T-helper 17 cell (primary cell): ENCODE measurements at regions not wholly inside any gene's neighbourhood (a gene's known extent, or its start where the extent isn't known, plus 50 kb on each side); places are given as distances from the start of the nearest gene placed in this dataset.
"Not testable (repeated sequence)": the region's sequence is repeated elsewhere in the genome, so short reads cannot be mapped to it uniquely, and the experiment has no call there.

ENCODE experiments used
- ATAC-seq: fragments of 150-1000 bp; cut with Tn5 transposase; 2 replicates; pipeline ENCODE4 v1.10.0; 2021; ENCODE audit warnings: mild to moderate bottlenecking, moderate library complexity
- DNase-seq, 3 donors: peaks; one replicate each; pipeline versions ENCODE4 v3.0.0 to v3.0.0-alpha.2; 2020 to 2021
- H3K9me3 ChIP-seq: one replicate; pipeline ENCODE4 v1.7.0; 2013; ENCODE audit warnings: low read length, mild to moderate bottlenecking; ENCODE audit not compliant: control insufficient read depth, poor library complexity, severe bottlenecking
- H3K27ac Mint-ChIP-seq: one replicate; pipeline ENCODE4 v1.8.0; 2022; ENCODE audit warnings: mild to moderate bottlenecking, moderate library complexity, mixed read lengths
- H3K27me3 Mint-ChIP-seq: one replicate; pipeline ENCODE4 v1.8.0; 2022; ENCODE audit warnings: mixed read lengths
- H3K36me3 Mint-ChIP-seq: one replicate; pipeline ENCODE4 v1.8.0; 2022; ENCODE audit warnings: low read depth, mixed read lengths
- H3K4me1 Mint-ChIP-seq: one replicate; pipeline ENCODE4 v1.8.0; 2022; ENCODE audit warnings: mild to moderate bottlenecking, mixed read lengths
- H3K4me3 Mint-ChIP-seq: one replicate; pipeline ENCODE4 v1.8.0; 2022; ENCODE audit warnings: mild to moderate bottlenecking, moderate library complexity, mixed read lengths

GRCh38 chr15:20265710-20266109, 275.9 kb downstream of the GOLGA6L6 start:
- not testable (repeated sequence) for H3K4me1 Mint-ChIP-seq

GRCh38 chr15:20261321-20262280, 280.0 kb downstream of the GOLGA6L6 start:
- H3K9me3 ChIP-seq, H3K4me3 Mint-ChIP-seq, H3K27ac Mint-ChIP-seq, DNase-seq, H3K4me1 Mint-ChIP-seq, H3K36me3 Mint-ChIP-seq, H3K27me3 Mint-ChIP-seq, ATAC-seq: not testable (repeated sequence)

More at GRCh38 chr15:20265710-20266109, 275.9 kb downstream of the GOLGA6L6 start:
- not testable (repeated sequence) for H3K27me3 Mint-ChIP-seq, H3K4me3 Mint-ChIP-seq, H3K36me3 Mint-ChIP-seq, DNase-seq, ATAC-seq, H3K27ac Mint-ChIP-seq, H3K9me3 ChIP-seq

- not testable (repeated sequence) for H3K27ac Mint-ChIP-seq, H3K36me3 Mint-ChIP-seq, H3K9me3 ChIP-seq, DNase-seq, H3K4me1 Mint-ChIP-seq, H3K27me3 Mint-ChIP-seq, ATAC-seq, H3K4me3 Mint-ChIP-seq
These were observed 280.9 kb downstream of the GOLGA6L6 start for GRCh38 chr15:20260650-20261049.

GRCh38 chr15:20259559-20260190, 281.9 kb downstream of the GOLGA6L6 start:
- not testable (repeated sequence) for ATAC-seq, DNase-seq, H3K27ac Mint-ChIP-seq, H3K27me3 Mint-ChIP-seq, H3K9me3 ChIP-seq, H3K36me3 Mint-ChIP-seq, H3K4me1 Mint-ChIP-seq, H3K4me3 Mint-ChIP-seq

GRCh38 chr15:20256394-20256793, 285.2 kb downstream of the GOLGA6L6 start:
- H3K4me1 Mint-ChIP-seq, DNase-seq, H3K36me3 Mint-ChIP-seq, ATAC-seq, H3K4me3 Mint-ChIP-seq, H3K9me3 ChIP-seq, H3K27ac Mint-ChIP-seq: not testable (repeated sequence)
- peaks cover 11% of the 10 kb centered on the region for H3K27me3 Mint-ChIP-seq

GRCh38 chr15:20255641-20256040, 286.0 kb downstream of the GOLGA6L6 start:
- not testable (repeated sequence) for DNase-seq, H3K36me3 Mint-ChIP-seq, H3K9me3 ChIP-seq, H3K4me3 Mint-ChIP-seq, H3K4me1 Mint-ChIP-seq
- peak overlapping the region; percentile 8 for H3K27ac Mint-ChIP-seq
- peaks cover 16% of the 10 kb centered on the region for H3K27me3 Mint-ChIP-seq
- ATAC-seq: peak; percentile 14

- not testable (repeated sequence) for ATAC-seq
These were observed 288.5 kb downstream of the GOLGA6L6 start for GRCh38 chr15:20253047-20253615.

GRCh38 chr15:20252040-20252439, 289.6 kb downstream of the GOLGA6L6 start:
- not testable (repeated sequence) for H3K4me1 Mint-ChIP-seq, ATAC-seq, DNase-seq, H3K36me3 Mint-ChIP-seq, H3K4me3 Mint-ChIP-seq, H3K9me3 ChIP-seq, H3K27ac Mint-ChIP-seq
- H3K27me3 Mint-ChIP-seq: peaks cover 16% of the 10 kb centered on the region

More at GRCh38 chr15:20253047-20253615, 288.5 kb downstream of the GOLGA6L6 start:
- H3K4me1 Mint-ChIP-seq, H3K9me3 ChIP-seq, H3K36me3 Mint-ChIP-seq, H3K27ac Mint-ChIP-seq, DNase-seq, H3K4me3 Mint-ChIP-seq: not testable (repeated sequence)
- peaks cover 16% of the 10 kb centered on the region for H3K27me3 Mint-ChIP-seq

GRCh38 chr15:20251214-20252005, 290.2 kb downstream of the GOLGA6L6 start:
- not testable (repeated sequence) for H3K9me3 ChIP-seq, H3K4me3 Mint-ChIP-seq, H3K36me3 Mint-ChIP-seq, ATAC-seq, H3K4me1 Mint-ChIP-seq, DNase-seq, H3K27ac Mint-ChIP-seq
- peaks cover 16% of the 10 kb centered on the region for H3K27me3 Mint-ChIP-seq

- not testable (repeated sequence) for ATAC-seq, H3K36me3 Mint-ChIP-seq, H3K4me3 Mint-ChIP-seq, DNase-seq, H3K9me3 ChIP-seq, H3K27ac Mint-ChIP-seq, H3K4me1 Mint-ChIP-seq
- peaks cover 16% of the 10 kb centered on the region for H3K27me3 Mint-ChIP-seq
These were observed 291.4 kb downstream of the GOLGA6L6 start for GRCh38 chr15:20250206-20250605.

- ATAC-seq: peak; percentile 27
- DNase-seq, H3K36me3 Mint-ChIP-seq, H3K9me3 ChIP-seq, H3K27ac Mint-ChIP-seq, H3K4me1 Mint-ChIP-seq, H3K4me3 Mint-ChIP-seq: not testable (repeated sequence)
- peaks cover 16% of the 10 kb centered on the region for H3K27me3 Mint-ChIP-seq
These were observed 292.0 kb downstream of the GOLGA6L6 start for GRCh38 chr15:20249677-20249970.

- not testable (repeated sequence) for H3K4me3 Mint-ChIP-seq, DNase-seq, H3K4me1 Mint-ChIP-seq, H3K9me3 ChIP-seq, ATAC-seq, H3K36me3 Mint-ChIP-seq, H3K27ac Mint-ChIP-seq
- peaks cover 16% of the 10 kb centered on the region for H3K27me3 Mint-ChIP-seq
These were observed 293.2 kb downstream of the GOLGA6L6 start for GRCh38 chr15:20248434-20248833.

GRCh38 chr15:20247137-20247536, 294.5 kb downstream of the GOLGA6L6 start:
- not testable (repeated sequence) for H3K4me1 Mint-ChIP-seq, H3K36me3 Mint-ChIP-seq, ATAC-seq, DNase-seq, H3K9me3 ChIP-seq, H3K4me3 Mint-ChIP-seq, H3K27ac Mint-ChIP-seq
- H3K27me3 Mint-ChIP-seq: peaks cover 10% of the 10 kb centered on the region
